GM21529 (cell line): ENCODE measurements at regions not wholly inside any gene's neighbourhood (a gene's known extent, or its start where the extent isn't known, plus 50 kb on each side); places are given as distances from the start of the nearest gene placed in this dataset.

Experiments used
- ATAC-seq: cut with Tn5 transposase; IDR thresholded peaks from one replicate; pipeline ENCODE4 v1.9.1; 2021; ENCODE audit not compliant: unreplicated experiment

- peak; percentile 39 for ATAC-seq
Measured at GRCh38 chr2:128797533-128797932, 478.9 kb upstream of the HS6ST1 start.

GRCh38 chr2:128797937-128798336 is 479.3 kb upstream of the HS6ST1 start:
- peak; percentile 89 for ATAC-seq

- no peak for ATAC-seq
Measured at GRCh38 chr2:128798502-128799283, 480.0 kb upstream of the HS6ST1 start.

- no peak for ATAC-seq
Measured at GRCh38 chr2:128799284-128799552, 480.6 kb upstream of the HS6ST1 start.

GRCh38 chr2:128799730-128800129 is 481.1 kb upstream of the HS6ST1 start:
- ATAC-seq = no peak

- no peak for ATAC-seq
Measured at GRCh38 chr2:128801576-128801975, 482.9 kb upstream of the HS6ST1 start.

GRCh38 chr2:128803222-128803621 is 484.6 kb upstream of the HS6ST1 start:
- ATAC-seq = no peak

- no peak for ATAC-seq
Measured at GRCh38 chr2:128805237-128805636, 486.6 kb upstream of the HS6ST1 start.

GRCh38 chr2:128805918-128806317 is 487.2 kb upstream of the HS6ST1 start:
- ATAC-seq = no peak

- no peak for ATAC-seq
Measured at GRCh38 chr2:128807317-128807716, 488.6 kb upstream of the HS6ST1 start.

- ATAC-seq = no peak
Measured at GRCh38 chr2:128808462-128809258, 490.0 kb upstream of the HS6ST1 start.

- ATAC-seq = no peak
Measured at GRCh38 chr2:128809259-128809636, 490.6 kb upstream of the HS6ST1 start.

- no peak for ATAC-seq
Measured at GRCh38 chr2:128809880-128810279, 491.2 kb upstream of the HS6ST1 start.

GRCh38 chr2:128812183-128812940 is 493.7 kb upstream of the HS6ST1 start:
- no peak for ATAC-seq

GRCh38 chr2:128813352-128814034 is 494.8 kb upstream of the HS6ST1 start:
- ATAC-seq = no peak

GRCh38 chr2:128815248-128815647 is 496.6 kb upstream of the HS6ST1 start:
- ATAC-seq = no peak

- ATAC-seq = no peak
Measured at GRCh38 chr2:128817171-128817570, 498.5 kb upstream of the HS6ST1 start.

GRCh38 chr2:128817813-128818212 is 499.1 kb upstream of the HS6ST1 start:
- no peak for ATAC-seq

- no peak for ATAC-seq
Measured at GRCh38 chr2:128818248-128818647, 499.6 kb upstream of the HS6ST1 start.

GRCh38 chr2:128818704-128819491 is 500.2 kb upstream of the HS6ST1 start:
- no peak for ATAC-seq
